H54 (cell line): ENCODE measurements at regions not wholly inside any gene's neighbourhood (a gene's known extent, or its start where the extent isn't known, plus 50 kb on each side); places are given as distances from the start of the nearest gene placed in this dataset.
A peak's percentile ranks its signal among the peaks of the same experiment; 100 is the strongest.

Source experiments
- DNase-seq: peaks from one replicate; pipeline ENCODE4 v3.0.0; 2011; ENCODE audit warnings: low spot score, mixed read lengths; ENCODE audit not compliant: insufficient read length
- FAIRE-seq: peaks from 3 replicates; lab custom pipeline; 2011; peaks lifted over from hg19 to GRCh38; lab: Jason Lieb, UNC
- POLR2A ChIP-seq: IDR thresholded peaks from 2 replicates; pipeline ENCODE4 v1.6.1; 2011; ENCODE audit warnings: low read depth, mild to moderate bottlenecking, low read length

DNA sequence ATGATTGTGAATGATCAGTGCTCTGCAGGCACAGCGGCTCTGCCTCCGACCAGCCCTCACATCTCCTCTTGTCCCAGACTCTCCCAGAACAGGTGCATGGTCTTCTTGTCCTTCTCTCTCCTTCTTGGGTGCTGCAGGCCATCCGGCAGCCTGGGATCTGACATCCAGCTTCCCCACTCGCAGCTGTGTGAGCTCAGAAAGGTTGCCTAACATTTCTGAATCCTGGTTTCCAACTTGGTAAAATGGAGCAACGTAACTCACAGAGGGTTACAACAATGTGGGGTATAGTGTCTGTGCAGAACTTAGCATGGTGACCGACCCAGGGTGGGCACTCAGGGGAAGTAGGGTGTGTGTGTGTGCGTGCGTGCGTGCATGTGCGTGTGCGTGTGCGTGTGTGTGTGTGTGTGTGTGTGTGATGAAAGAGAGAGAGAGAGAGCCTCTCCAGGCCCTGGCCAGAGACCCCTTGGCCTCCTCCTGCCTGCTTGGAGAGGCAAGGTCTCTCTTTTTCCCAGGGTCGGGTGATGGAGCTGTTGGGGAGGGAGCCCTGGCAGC lies 110.1 kb downstream of the SNX5 start:
- no peak for TF ChIP-seq POLR2A
- no peak for DNase-seq
- FAIRE-seq, result no peak

DNA sequence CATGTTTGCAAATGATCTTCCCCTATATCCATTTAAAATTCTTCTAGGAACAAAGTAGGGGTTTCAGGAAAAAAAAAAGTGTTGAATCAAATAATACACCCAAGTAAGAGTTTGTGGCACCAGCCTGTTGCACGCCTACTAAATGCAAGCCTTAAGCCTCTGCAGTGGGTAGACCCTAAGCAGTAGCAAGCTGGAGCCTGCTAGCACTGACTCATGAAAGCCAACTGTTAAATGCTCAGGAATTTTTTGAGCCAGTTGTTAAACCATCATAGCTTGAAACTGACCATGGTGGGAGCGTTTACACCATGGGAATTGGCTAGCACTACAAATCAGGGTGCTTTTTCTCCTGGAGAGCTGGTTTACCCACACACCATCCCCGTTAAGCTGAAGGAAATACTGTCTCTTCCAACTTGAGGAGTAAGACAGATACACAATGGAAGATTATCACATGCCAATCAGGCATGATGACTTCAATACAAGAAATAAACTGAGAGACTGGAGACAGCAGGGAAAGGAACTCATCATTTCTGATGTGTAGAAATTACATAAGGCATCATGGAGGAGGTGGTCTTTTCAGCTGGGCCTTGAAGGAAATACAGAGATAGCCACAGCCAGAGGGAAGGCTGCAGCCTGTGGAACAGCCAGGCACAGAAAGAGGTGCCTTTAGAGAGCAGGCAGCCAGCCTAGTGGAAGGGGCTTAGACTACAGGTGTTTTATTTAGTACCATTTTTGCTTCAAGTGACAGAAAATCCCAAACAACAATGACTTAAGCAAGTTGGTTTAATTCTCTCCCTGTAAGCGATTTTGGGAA lies 110.8 kb downstream of the SNX5 start:
- no peak for TF ChIP-seq POLR2A
- FAIRE-seq, result no peak
- no peak for DNase-seq

DNA sequence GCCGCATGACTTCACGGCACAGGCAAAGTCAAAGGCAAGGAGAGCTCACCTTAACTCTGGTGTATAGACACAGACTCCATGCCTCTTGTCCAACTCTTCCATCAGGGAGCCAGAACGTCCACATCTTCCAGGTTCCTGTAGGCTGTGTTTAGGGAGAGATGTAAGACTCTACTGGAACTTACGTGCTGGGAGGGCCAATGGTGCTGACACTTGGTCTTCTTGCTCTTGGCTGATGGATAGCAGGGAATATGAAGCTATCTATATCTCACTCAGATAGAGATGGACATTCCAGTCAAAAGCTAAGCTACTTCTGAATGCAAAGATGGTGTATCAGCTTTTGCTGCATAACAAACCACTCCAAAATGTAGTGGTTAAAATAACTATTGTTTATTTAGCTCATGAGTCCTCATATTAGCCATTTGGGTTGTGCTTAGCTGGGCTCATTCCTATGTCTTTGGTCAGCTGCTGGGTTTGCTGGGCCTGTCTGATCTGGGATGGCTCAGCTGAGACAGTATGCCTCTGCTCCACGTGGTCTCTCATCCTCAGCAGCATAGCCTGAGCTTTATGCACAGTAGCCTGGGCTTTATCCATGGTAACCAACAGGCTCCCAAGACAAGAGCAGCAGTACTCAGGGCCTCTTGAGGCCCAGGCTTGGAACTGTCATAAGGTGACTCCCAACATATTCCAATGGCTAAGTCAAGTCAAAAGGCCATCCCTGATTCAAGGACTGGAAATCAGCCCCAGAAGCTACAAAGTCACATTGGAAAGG lies 111.6 kb downstream of the SNX5 start:
- FAIRE-seq, result no peak
- no peak for TF ChIP-seq POLR2A
- no peak for DNase-seq

DNA sequence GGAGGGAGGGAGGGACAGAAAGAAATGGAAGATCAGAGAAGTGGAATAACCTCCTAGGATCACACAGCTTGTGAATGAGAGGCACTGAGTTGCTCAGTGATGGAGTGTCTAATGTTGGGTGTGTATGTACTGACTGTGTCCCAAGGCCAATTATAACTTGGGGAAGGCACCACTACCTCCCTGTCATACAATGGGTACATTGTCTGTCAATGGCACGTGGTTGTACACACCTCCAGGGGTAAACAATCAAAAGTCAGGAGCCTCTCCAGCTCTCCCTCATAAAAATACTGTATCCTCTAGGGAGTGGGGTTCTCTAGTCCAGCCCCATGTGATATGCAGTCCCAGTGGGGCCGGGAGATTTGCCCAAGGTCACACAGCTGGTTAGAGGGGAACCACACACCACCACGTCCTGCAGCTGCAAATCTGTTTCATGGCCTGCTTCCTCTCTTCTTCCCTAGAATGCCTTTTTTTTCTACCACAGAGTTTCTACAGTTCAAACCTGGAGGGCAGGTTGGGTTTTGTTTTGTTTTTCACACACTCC lies 112.5 kb downstream of the SNX5 start:
- DNase-seq (no peak), FAIRE-seq (no peak)
- TF ChIP-seq POLR2A, result no peak

DNA sequence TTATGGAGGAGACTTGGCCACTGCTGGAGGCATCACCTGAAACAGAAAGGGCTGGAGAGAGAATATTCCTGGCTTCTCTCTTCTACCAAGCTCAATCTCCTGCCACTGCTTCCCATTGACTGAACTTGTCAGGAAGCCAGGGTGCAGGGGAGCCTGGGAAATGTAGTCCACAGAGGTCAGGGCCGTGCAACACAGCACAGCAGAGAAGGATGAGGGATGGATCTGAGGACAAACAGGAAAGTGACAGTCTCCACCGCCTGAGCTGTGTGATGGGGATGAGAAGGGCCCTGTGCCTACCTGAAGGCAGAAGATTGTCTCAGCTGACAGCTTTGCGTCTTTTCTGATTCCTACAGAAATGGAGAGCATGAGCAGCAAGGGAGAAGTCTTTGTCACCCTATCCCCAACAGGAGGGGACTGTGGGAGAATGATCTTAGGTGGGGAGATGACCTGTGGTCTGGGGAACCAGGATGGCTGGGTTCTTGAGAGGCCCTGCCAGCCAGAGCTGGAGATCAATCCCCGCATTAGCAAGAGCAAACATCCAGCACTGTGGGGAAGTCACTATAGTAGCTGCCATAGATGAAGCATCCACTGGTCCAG lies 114.2 kb downstream of the SNX5 start:
- no peak for DNase-seq
- no peak for FAIRE-seq
- no peak for TF ChIP-seq POLR2A

DNA sequence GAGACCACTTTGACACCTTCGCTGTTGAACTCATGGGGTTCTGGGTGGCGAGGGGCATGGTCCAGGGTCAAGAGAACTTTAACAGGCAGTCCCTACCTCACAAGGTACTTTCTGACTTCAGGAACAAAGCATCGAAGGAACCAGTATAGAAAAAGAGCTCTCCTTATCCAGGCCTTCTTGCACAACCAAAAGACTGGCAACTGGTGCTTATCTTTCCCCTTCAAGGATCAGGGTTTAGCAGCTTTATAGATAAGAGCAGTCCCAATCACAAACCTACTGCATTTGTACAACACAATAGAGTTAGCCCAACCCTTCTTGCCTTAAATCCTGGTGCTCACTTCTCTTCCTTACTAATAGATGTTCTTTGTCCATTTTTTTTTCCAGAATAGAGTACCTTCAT lies 116.3 kb downstream of the SNX5 start:
- no peak for FAIRE-seq
- no peak for DNase-seq
- no peak for TF ChIP-seq POLR2A

DNA sequence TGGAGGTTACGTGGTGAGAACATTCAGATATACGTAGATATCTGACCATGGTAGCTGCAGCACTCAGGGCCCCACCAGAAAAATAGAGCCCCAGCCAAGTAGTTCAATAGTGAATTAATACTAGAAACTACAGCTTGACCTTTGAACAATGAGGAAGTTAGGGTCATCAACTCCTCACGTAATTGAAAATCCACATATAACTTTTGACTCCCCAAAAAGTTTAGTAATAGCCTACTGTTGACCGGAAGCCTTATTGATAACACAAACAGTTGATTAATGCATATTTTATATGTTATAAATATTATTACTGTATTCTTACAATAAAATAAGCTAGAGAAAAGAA lies 117.9 kb downstream of the SNX5 start:
- DNase-seq, result no peak
- no peak for TF ChIP-seq POLR2A

DNA sequence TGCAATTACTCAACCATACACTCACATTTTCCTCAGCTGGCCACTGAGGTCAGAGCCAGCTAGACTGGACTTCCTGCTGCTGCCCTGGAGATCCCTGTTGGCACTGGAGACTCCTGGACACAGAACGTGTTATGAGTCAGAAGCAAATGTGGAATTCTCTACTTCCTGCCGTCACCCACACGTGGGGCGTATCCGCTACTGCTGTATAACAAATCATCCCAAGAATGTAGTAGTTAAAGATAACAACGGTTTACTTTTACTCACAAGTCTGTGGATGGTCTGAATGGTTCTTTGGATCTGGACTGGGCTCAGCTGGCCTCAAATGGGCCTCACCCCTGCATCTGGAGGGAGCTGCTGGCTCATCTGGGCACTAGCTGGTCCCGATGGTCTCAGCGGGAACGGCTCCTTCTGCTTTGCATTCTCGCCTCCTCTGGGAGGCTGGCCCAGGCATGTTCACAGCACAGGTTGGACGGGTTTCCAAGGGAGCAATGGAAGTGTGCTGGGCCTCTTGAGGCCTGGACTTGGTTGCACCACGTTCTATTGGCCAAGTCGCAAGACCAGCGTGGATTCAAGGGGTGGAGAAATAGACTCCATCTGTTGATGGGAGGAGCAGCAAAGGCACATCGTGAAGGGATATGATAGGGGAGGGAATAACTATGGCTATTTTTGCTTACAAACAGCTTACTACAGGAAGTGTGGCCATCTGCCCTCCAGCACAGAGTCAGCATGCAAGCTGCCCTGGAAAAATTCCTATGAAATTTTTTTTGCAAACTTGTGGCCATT lies 118.5 kb downstream of the SNX5 start:
- FAIRE-seq (peak; percentile 36), DNase-seq (peak; percentile 91)
- TF ChIP-seq POLR2A, result no peak

More for the DNA sequence above, 117.9 kb downstream of the SNX5 start:
- FAIRE-seq, result no peak

DNA sequence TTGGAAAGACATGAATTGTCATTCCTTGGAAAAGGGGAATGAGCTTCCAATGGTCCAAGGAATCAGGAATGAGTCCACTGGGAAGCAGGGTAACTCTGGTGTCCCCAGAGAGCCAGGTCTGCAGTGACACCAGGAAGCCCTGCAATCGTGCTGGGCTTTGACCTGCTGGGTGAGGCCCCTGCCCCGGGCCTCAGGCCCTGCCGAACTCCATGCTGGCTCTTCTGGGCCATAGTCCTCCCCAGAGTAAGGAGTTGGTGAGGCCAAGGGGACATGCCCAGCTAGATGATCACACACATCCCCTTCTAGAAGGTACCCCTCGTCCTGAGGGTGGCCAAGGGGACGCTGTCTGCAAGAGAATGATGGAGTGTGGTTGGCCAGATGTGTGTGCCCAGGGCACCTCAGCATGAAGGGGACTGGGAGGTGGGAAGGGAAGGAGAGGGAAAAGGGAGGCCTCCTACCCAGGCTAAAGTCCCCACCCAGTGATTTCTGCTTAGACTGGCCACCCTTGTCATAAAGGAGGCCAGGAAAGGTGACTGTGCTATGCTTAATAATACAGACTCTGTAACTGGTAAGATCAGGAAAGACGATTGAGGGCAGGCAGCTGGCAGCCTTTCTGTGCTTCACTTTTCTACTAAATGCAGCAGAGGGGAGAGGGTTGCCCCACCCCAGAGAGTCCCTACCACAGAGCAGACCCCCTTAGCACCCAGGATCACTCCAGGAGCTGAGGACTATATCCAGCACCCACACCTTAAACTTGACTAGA lies 119.3 kb downstream of the SNX5 start:
- 0 out of 2 replicates have a peak, but pooled peaks have one; percentile 3 for TF ChIP-seq POLR2A
- FAIRE-seq, result no peak

DNA sequence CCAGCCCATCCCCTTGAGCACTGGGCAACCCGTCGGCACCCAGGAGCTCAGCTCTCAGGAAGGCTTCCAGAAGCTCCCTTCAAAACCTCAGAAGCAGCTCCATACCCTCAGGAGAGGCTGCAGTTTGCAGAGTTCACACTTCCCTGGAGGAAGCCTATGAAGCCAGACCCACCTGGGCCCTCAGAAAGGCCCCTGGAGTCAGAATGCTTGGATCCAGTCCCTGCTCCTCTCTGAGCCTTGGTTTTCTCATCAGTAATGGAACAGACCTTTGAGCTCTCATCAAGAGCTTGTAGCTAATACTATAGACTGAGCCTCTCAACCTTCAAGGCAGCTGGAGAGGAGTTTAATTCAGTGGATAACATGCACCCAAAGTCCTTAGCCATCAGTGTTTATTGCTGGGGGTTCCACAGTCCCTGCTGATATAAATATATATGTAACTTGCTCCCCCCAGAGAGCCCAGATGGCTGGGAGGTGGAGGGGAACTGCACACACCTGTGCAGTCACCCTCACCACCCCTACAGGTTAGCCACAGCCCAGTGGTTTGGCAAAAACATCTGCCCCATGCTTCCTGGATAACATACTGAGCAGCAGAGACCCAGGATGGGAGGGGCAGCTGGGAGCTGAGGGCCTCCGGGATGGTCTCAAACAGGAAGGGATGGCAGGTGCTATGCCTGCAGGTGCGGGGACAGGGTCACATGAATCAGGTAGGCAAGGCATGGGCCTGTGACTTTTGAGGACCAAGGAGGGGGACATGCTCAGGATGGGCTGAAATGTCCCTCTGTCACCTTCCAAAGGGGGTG lies 120.1 kb downstream of the SNX5 start:
- no peak for TF ChIP-seq POLR2A
- FAIRE-seq, result no peak

More for the DNA sequence above, 119.3 kb downstream of the SNX5 start:
- no peak for DNase-seq

DNA sequence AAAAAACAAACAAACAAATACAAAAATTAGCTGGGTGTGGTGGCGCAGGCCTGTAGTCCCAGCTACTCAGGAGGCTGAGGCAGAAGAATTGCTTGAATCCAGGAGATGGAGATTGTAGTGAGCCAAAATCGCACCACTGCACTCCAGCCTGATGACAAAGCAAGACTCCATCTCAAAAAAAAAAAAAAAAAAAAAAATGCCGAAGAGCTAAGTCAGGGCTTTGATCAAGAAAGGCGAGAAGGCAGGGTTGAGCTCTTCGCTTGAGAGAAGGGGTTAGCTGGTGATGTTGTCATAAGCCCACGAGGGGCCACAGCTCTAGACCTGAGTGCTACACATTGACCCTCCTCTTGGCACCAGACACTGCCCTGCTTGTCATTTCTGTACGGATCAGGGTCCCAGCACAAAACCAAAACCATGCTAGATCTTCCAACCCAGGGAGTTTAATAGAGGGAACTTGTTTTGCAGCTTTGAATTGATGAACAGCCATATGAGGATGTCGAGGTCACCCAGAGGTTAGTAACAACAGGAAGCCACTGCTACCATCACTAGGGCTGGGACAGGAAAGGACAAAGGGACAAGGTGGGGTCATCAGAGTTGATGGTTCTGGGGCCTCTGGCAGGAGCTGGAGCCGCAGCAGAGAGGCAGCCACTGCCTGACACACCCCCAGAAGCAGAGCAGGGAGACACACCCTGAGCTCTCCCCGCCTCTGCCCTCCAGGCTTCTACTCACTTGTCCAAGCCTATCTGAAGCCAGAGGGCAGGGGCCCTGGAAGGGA lies 122.7 kb downstream of the SNX5 start:
- DNase-seq, result no peak
- no peak for TF ChIP-seq POLR2A
- FAIRE-seq, result no peak

More for the DNA sequence above, 120.1 kb downstream of the SNX5 start:
- DNase-seq, result no peak
